CD14-positive monocyte (primary cell): ENCODE measurements at regions not wholly inside any gene's neighbourhood (a gene's known extent, or its start where the extent isn't known, plus 50 kb on each side); places are given as distances from the start of the nearest gene placed in this dataset.

Source experiments
- DNase-seq, 3 donors: peaks; one replicate each; pipeline ENCODE4 v3.0.0-alpha.2; 2011 to 2022
- H2AFZ ChIP-seq: 2 replicates; pipeline ENCODE4 v1.6.0; 2012; ENCODE audit warnings: mild to moderate bottlenecking, low read depth, low read length, inconsistent platforms; ENCODE audit not compliant: insufficient read depth, poor library complexity, severe bottlenecking
- H3K27ac ChIP-seq, 2 donors: 1 replicate in 1 of 2; 2 replicates in 1 of 2; pipeline ENCODE4 v1.5.1; 2012 to 2013; ENCODE audit warnings: low read length in 2 of 2, control low read depth in 1 of 2, inconsistent platforms in 1 of 2, low read depth in 1 of 2, mild to moderate bottlenecking in 1 of 2
- H3K27me3 ChIP-seq, 2 donors: one replicate each; pipeline versions ENCODE4 v1.6.0 to v1.6.1; 2011 to 2013; ENCODE audit warnings: low read length in 2 of 2; ENCODE audit not compliant: control insufficient read depth in 2 of 2, insufficient read depth in 2 of 2
- H3K36me3 ChIP-seq, 2 donors: replicated peaks in 1 of 2; 1 replicate in 1 of 2; 2 replicates in 1 of 2; pipeline versions ENCODE4 v1.5.1 to v1.6.1; 2012 to 2013; ENCODE audit warnings: low read length in 2 of 2, control low read depth in 1 of 2, inconsistent platforms in 1 of 2, mild to moderate bottlenecking in 1 of 2; ENCODE audit not compliant: insufficient read depth in 2 of 2, control insufficient read depth in 1 of 2
- H3K4me1 ChIP-seq, 2 donors: 1 replicate in 1 of 2; 2 replicates in 1 of 2; pipeline versions ENCODE4 v1.5.1 to v1.6.1; 2012 to 2013; ENCODE audit warnings: low read length in 2 of 2, control low read depth in 1 of 2, inconsistent platforms in 1 of 2, mild to moderate bottlenecking in 1 of 2, moderate library complexity in 1 of 2; ENCODE audit not compliant: insufficient read depth in 2 of 2, control insufficient read depth in 1 of 2
- H3K4me2 ChIP-seq: replicated peaks from 2 replicates; pipeline ENCODE3; 2012; ENCODE audit warnings: low read length, moderate library complexity, mild to moderate bottlenecking; ENCODE audit not compliant: poor library complexity, severe bottlenecking; ENCODE audit errors: extremely low read depth
- H3K4me3 ChIP-seq, 3 experiments: fragments of 200-600 bp in 1 of 3; sonication (generic) in 1 of 3; replicated peaks in 1 of 3; 1 replicate in 2 of 3; 2 replicates in 1 of 3; pipeline ENCODE4 v1.5.1; 2011 to 2013; ENCODE audit warnings: low read length in 3 of 3, mild to moderate bottlenecking in 3 of 3, control low read depth in 2 of 3, low read depth in 2 of 3, inconsistent platforms in 1 of 3, moderate library complexity in 1 of 3
- H3K79me2 ChIP-seq: 2 replicates; pipeline ENCODE4 v1.6.0; 2012; ENCODE audit warnings: mild to moderate bottlenecking, control low read depth, inconsistent platforms, low read length, moderate library complexity; ENCODE audit not compliant: insufficient read depth
- H3K9ac ChIP-seq: 2 replicates; pipeline ENCODE4 v1.6.0; 2017; ENCODE audit warnings: low read length, mild to moderate bottlenecking; ENCODE audit not compliant: insufficient read depth, poor library complexity, severe bottlenecking
- H3K9me3 ChIP-seq, 2 donors: replicated peaks in 1 of 2; 1 replicate in 1 of 2; 2 replicates in 1 of 2; pipeline versions ENCODE4 v1.5.1 to v1.6.1; 2012 to 2013; ENCODE audit warnings: low read length in 2 of 2, control low read depth in 1 of 2; ENCODE audit not compliant: control insufficient read depth in 1 of 2, insufficient read depth in 1 of 2
- H4K20me1 ChIP-seq: 2 replicates; pipeline ENCODE4 v1.6.0; 2012; ENCODE audit warnings: mild to moderate bottlenecking, low read length, control low read depth, moderate library complexity; ENCODE audit not compliant: insufficient read depth
- H3K27ac Mint-ChIP-seq, 7 donors: one replicate each; pipeline ENCODE4 v1.8.0; 2020; ENCODE audit warnings: mild to moderate bottlenecking in 7 of 7, mixed read lengths in 7 of 7, moderate library complexity in 6 of 7, inconsistent platforms in 2 of 7
- H3K27me3 Mint-ChIP-seq, 3 donors: one replicate each; pipeline ENCODE4 v1.8.0; 2021 to 2022; ENCODE audit warnings: low read depth in 3 of 3, mild to moderate bottlenecking in 3 of 3, mixed read lengths in 3 of 3, moderate library complexity in 3 of 3, inconsistent platforms in 1 of 3
- H3K36me3 Mint-ChIP-seq, 2 donors: one replicate each; pipeline ENCODE4 v1.8.0; 2020; ENCODE audit warnings: mixed read lengths in 2 of 2, inconsistent platforms in 1 of 2, mild to moderate bottlenecking in 1 of 2
- H3K4me1 Mint-ChIP-seq: one replicate; pipeline ENCODE4 v1.8.0; 2020; ENCODE audit warnings: mild to moderate bottlenecking, mixed read lengths
- H3K4me3 Mint-ChIP-seq, 2 donors: one replicate each; pipeline ENCODE4 v1.8.0; 2020; ENCODE audit warnings: mild to moderate bottlenecking in 2 of 2, mixed read lengths in 2 of 2, moderate library complexity in 1 of 2
- H3K9me3 Mint-ChIP-seq, 7 donors: one replicate each; pipeline ENCODE4 v1.8.0; 2020 to 2022; ENCODE audit warnings: mixed read lengths in 7 of 7, mild to moderate bottlenecking in 6 of 7, moderate library complexity in 6 of 7, inconsistent platforms in 2 of 7
- CTCF ChIP-seq: fragments of 200-600 bp; IDR thresholded peaks from one replicate; pipeline ENCODE4 v1.8.0; 2022; ENCODE audit warnings: antibody characterized with exemption, mild to moderate bottlenecking
- WGBS: methylation state at CpG from one replicate; pipeline ENCODE4 v1.1.5; 2013; ENCODE audit warnings: missing lambda C conversion rate; ENCODE audit not compliant: insufficient coverage; 5-methylcytosine and 5-hydroxymethylcytosine counted together
- intact Hi-C, 2 donors: fragments of 100-400 bp; cut with micrococcal nuclease; formaldehyde crosslinking; loops; one replicate each; pipeline versions ENCODE4 v1.15.0 to v1.15.1; 2023

- Histone ChIP-seq H3K9ac (no peak overlapping the region), H3K27me3 (no peaks in the 10 kb centered on the region), H2AFZ (no peak overlapping the region), H3K4me1 (no peaks in the 10 kb centered on the region), H4K20me1 (no peaks in the 10 kb centered on the region), H3K27ac (no peak overlapping the region), H3K36me3 (no peaks in the 10 kb centered on the region), H3K4me3 (no peak overlapping the region), H3K9me3 (peaks cover 0 to under 1% of the 10 kb centered on the region in 2 donors), H3K79me2 (no peaks in the 10 kb centered on the region), H3K4me2 (no peak overlapping the region)
- no peak for DNase-seq
- Mint-ChIP-seq H3K9me3 (peaks cover 0 to 5% (median 2%) of the 10 kb centered on the region in 7 donors), H3K4me3 (no peak overlapping the region), H3K27me3 (peaks cover 0 to 4% (median 3%) of the 10 kb centered on the region in 3 donors), H3K27ac (no peak overlapping the region), H3K4me1 (no peaks in the 10 kb centered on the region), H3K36me3 (no peaks in the 10 kb centered on the region)
- intact Hi-C loops: no loop called here
- no peak for TF ChIP-seq CTCF
- 100% methylated on average over 1 of the region's 3 CpGs for WGBS
Measured at GRCh38 chr9:106051545-106051944, 357.2 kb downstream of the TMEM38B start.

GRCh38 chr9:106052166-106052565 is 357.8 kb downstream of the TMEM38B start:
- Histone ChIP-seq H3K4me2 (no peak overlapping the region), H4K20me1 (no peaks in the 10 kb centered on the region), H3K27ac (no peak overlapping the region), H3K27me3 (no peaks in the 10 kb centered on the region), H2AFZ (no peak overlapping the region), H3K36me3 (no peaks in the 10 kb centered on the region), H3K9me3 (no peaks in the 10 kb centered on the region), H3K9ac (no peak overlapping the region), H3K4me3 (no peak overlapping the region), H3K4me1 (no peaks in the 10 kb centered on the region), H3K79me2 (no peaks in the 10 kb centered on the region)
- H3K27ac Mint-ChIP-seq: no peak overlapping the region
- intact Hi-C loops: no loop called here
- no peak for TF ChIP-seq CTCF
- H3K27me3 Mint-ChIP-seq: peaks cover 0 to 4% (median 3%) of the 10 kb centered on the region in 3 donors
- 88% methylated on average over 1 of the region's 2 CpGs for WGBS
- peaks cover 0 to 7% (median 2%) of the 10 kb centered on the region in 7 donors for H3K9me3 Mint-ChIP-seq
- H3K4me1 Mint-ChIP-seq: no peaks in the 10 kb centered on the region
- no peak overlapping the region for H3K4me3 Mint-ChIP-seq
- no peaks in the 10 kb centered on the region for H3K36me3 Mint-ChIP-seq
- DNase-seq: no peak
